GM23248 (cell line): ENCODE measurements at regions not wholly inside any gene's neighbourhood (a gene's known extent, or its start where the extent isn't known, plus 50 kb on each side); places are given as distances from the start of the nearest gene placed in this dataset.

Experiments
- EZH2 ChIP-seq: fragments of 200-600 bp; sonication (generic); IDR thresholded peaks from 2 replicates; pipeline ENCODE4 v1.6.1; 2018; ENCODE audit warnings: antibody characterized with exemption, mild to moderate bottlenecking; ENCODE audit not compliant: insufficient read depth, poor library complexity, severe bottlenecking
- EZH2phosphoT487 ChIP-seq: fragments of 200-600 bp; sonication (generic); IDR thresholded peaks from 2 replicates; pipeline ENCODE4 v1.6.1; 2018; ENCODE audit warnings: antibody characterized with exemption, moderate library complexity, mild to moderate bottlenecking, low read depth; ENCODE audit not compliant: insufficient read depth

DNA sequence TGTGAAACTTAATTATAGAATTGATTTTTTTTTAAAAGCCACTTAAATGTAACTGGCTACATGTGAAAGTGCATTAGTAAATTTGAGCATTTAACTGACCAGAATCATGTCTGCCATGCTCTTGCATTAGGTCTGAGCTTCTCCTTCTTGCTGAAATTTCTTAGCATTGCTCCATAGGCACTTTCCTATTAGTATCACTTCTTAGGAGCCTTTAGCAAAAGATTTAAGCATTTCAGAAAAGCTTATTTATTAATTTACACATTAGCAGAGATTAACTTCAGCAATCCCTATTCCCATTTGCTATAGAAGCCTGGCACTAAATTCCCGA lies 211.0 kb downstream of the SNX18 start:
- TF ChIP-seq EZH2 (no peak), EZH2phosphoT487 (no peak)
